ENCODE measurements at regions not wholly inside any gene's neighbourhood (a gene's known extent, or its start where the extent isn't known, plus 50 kb on each side); places are given as distances from the start of the nearest gene placed in this dataset.

- TF ChIP-seq, protein P1, sequence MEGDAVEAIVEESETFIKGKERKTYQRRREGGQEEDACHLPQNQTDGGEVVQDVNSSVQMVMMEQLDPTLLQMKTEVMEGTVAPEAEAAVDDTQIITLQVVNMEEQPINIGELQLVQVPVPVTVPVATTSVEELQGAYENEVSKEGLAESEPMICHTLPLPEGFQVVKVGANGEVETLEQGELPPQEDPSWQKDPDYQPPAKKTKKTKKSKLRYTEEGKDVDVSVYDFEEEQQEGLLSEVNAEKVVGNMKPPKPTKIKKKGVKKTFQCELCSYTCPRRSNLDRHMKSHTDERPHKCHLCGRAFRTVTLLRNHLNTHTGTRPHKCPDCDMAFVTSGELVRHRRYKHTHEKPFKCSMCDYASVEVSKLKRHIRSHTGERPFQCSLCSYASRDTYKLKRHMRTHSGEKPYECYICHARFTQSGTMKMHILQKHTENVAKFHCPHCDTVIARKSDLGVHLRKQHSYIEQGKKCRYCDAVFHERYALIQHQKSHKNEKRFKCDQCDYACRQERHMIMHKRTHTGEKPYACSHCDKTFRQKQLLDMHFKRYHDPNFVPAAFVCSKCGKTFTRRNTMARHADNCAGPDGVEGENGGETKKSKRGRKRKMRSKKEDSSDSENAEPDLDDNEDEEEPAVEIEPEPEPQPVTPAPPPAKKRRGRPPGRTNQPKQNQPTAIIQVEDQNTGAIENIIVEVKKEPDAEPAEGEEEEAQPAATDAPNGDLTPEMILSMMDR (IDR thresholded peaks at IDR 0.05; ENCODE audit: insufficient read depth, low read length, poor library complexity, severe bottlenecking): no peak
- no peak for DNase-seq (ENCODE audit: low read depth)
Measured at GRCh38 chr12:24482882-24483604, 465.9 kb downstream of the BCAT1 start.

GRCh38 chr12:24482044-24482443 is 466.9 kb downstream of the BCAT1 start:
- DNase-seq (ENCODE audit: low read depth): no peak
- TF ChIP-seq, protein P1 (IDR thresholded peaks at IDR 0.05; ENCODE audit: insufficient read depth, low read length, poor library complexity, severe bottlenecking): no peak
- no peaks in the 10 kb centered on the region for H3K27me3 ChIP-seq (ENCODE audit: control insufficient read depth, insufficient read depth, low read length)
- no peak overlapping the region for H3K4me3 ChIP-seq (ENCODE audit: low read depth, low read length)
- no peaks in the 10 kb centered on the region for H3K36me3 ChIP-seq (ENCODE audit: control insufficient read depth, insufficient read depth, low read length)

More at GRCh38 chr12:24482882-24483604, 465.9 kb downstream of the BCAT1 start:
- H3K27me3 ChIP-seq (ENCODE audit: control insufficient read depth, insufficient read depth, low read length): no peaks in the 10 kb centered on the region
- H3K4me3 ChIP-seq (ENCODE audit: low read depth, low read length): no peak overlapping the region
- H3K36me3 ChIP-seq (ENCODE audit: control insufficient read depth, insufficient read depth, low read length): no peaks in the 10 kb centered on the region

DNA sequence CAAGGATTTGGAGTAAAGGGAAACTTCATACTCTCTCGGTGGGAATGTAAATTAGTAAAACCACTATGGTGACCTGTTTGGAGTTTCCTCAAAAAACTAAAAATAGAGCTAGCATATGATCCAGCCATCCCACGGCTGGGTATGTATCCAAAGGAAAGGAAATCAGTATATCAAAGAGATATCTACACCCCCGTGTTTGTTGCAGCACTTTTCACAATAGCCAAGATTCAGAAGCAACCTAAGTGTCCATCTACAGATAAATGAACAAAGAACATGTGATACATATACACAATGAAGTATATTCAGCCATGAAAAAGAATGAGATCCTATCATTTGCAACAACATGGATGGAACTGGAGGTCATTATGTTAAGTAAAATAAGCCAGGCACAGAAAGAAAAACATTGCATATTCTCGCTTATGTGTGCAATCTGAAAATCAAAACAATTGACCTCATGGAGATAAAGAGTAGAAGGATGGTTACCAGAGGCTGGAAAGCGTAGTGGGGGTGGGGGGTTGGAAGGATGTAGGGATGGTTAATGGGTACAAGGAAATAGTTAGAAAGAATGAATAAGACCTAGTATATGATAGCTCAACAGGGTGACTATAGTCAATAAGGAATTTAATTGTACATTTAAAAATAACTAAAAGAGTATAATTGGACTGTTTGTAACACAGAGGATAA is 468.0 kb downstream of the BCAT1 start:
- Histone ChIP-seq H3K36me3 (ENCODE audit: control insufficient read depth, insufficient read depth, low read length) (no peaks in the 10 kb centered on the region), H3K27me3 (ENCODE audit: control insufficient read depth, insufficient read depth, low read length) (no peaks in the 10 kb centered on the region), H3K4me3 (ENCODE audit: low read depth, low read length) (no peak overlapping the region)
- no peak for DNase-seq (ENCODE audit: low read depth)
- TF ChIP-seq, protein P1 (IDR thresholded peaks at IDR 0.05; ENCODE audit: insufficient read depth, low read length, poor library complexity, severe bottlenecking): no peak

- DNase-seq (ENCODE audit: low read depth): no peak
- H3K27me3 ChIP-seq (ENCODE audit: control insufficient read depth, insufficient read depth, low read length): no peaks in the 10 kb centered on the region
- H3K36me3 ChIP-seq (ENCODE audit: control insufficient read depth, insufficient read depth, low read length): no peaks in the 10 kb centered on the region
- no peak overlapping the region for H3K4me3 ChIP-seq (ENCODE audit: low read depth, low read length)
- TF ChIP-seq, protein P1 (IDR thresholded peaks at IDR 0.05; ENCODE audit: insufficient read depth, low read length, poor library complexity, severe bottlenecking): no peak
Measured at GRCh38 chr12:24479131-24479530, 469.8 kb downstream of the BCAT1 start.

DNA sequence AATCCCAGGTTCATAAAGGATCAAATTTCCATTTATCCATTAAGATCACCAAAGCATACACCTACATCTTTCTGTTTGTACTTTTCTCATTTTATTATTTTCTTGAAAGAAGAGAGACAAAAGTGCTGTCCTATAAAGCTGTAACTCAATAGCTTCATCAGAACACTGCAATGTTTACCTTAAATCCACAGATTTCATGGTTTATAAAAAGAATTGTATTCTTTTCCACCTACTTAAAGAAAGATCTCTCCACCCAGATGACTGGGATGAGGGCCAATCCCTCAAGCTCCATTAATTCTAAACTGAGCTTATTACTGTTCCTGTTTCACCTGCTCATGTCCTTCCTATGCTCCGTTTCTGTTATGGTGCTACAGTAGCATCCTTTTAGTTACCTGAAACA is 470.6 kb downstream of the BCAT1 start:
- TF ChIP-seq, protein P1 (IDR thresholded peaks at IDR 0.05; ENCODE audit: insufficient read depth, low read length, poor library complexity, severe bottlenecking): no peak
- no peak for DNase-seq (ENCODE audit: low read depth)
- H3K27me3 ChIP-seq (ENCODE audit: control insufficient read depth, insufficient read depth, low read length): no peaks in the 10 kb centered on the region
- H3K4me3 ChIP-seq (ENCODE audit: low read depth, low read length): no peak overlapping the region
- H3K36me3 ChIP-seq (ENCODE audit: control insufficient read depth, insufficient read depth, low read length): no peaks in the 10 kb centered on the region

Measured in kidney epithelial cell (primary cell).